Ishikawa (cell line): ENCODE measurements at regions not wholly inside any gene's neighbourhood (a gene's known extent, or its start where the extent isn't known, plus 50 kb on each side); places are given as distances from the start of the nearest gene placed in this dataset.
A peak's percentile ranks its signal among the peaks of the same experiment; 100 is the strongest.

Experiments used
- CEBPB ChIP-seq: IDR thresholded peaks from 2 replicates; pipeline ENCODE4 v1.6.1; 2012
- CREB1 ChIP-seq: IDR thresholded peaks from 2 replicates; pipeline ENCODE4 v1.6.1; 2012; ENCODE audit warnings: low read depth
- EGR1 ChIP-seq: IDR thresholded peaks from 2 replicates; pipeline ENCODE4 v1.6.1; 2012
- EP300 ChIP-seq: IDR thresholded peaks from 2 replicates; pipeline ENCODE4 v1.6.1; 2012; ENCODE audit warnings: borderline replicate concordance
- FOXM1 ChIP-seq: IDR thresholded peaks from 2 replicates; pipeline ENCODE4 v1.6.1; 2012; ENCODE audit warnings: low read depth, borderline replicate concordance
- MAX ChIP-seq: IDR thresholded peaks from 2 replicates; pipeline ENCODE4 v1.6.1; 2012
- NFIC ChIP-seq: IDR thresholded peaks from 2 replicates; pipeline ENCODE4 v1.6.1; 2012
- RAD21 ChIP-seq: IDR thresholded peaks from 2 replicates; pipeline ENCODE4 v1.6.1; 2012; ENCODE audit warnings: low read depth
- REST ChIP-seq: IDR thresholded peaks from 2 replicates; pipeline ENCODE4 v1.6.1; 2012; ENCODE audit warnings: low read depth, mild to moderate bottlenecking
- TAF1 ChIP-seq: IDR thresholded peaks from 2 replicates; pipeline ENCODE4 v1.6.1; 2012; ENCODE audit warnings: low read depth, mild to moderate bottlenecking
- TCF12 ChIP-seq: IDR thresholded peaks from 2 replicates; pipeline ENCODE4 v1.6.1; 2012; ENCODE audit warnings: low read depth
- TEAD4 ChIP-seq: IDR thresholded peaks from 2 replicates; pipeline ENCODE4 v1.6.1; 2012
- USF1 ChIP-seq: IDR thresholded peaks from 2 replicates; pipeline ENCODE4 v1.6.1; 2012
- YY1 ChIP-seq: IDR thresholded peaks from 2 replicates; pipeline ENCODE4 v1.6.1; 2012; ENCODE audit warnings: low read depth
- ZBTB7A ChIP-seq: IDR thresholded peaks from 2 replicates; pipeline ENCODE4 v1.6.1; 2012; ENCODE audit warnings: low read depth

- TF ChIP-seq EP300 = no peak
- TF ChIP-seq NFIC = no peak
These were observed 88.8 kb upstream of the CTNNA1 start for GRCh38 chr5:138664276-138664943.

- no peak for TF ChIP-seq CREB1
- TF ChIP-seq USF1 = no peak
- TF ChIP-seq RAD21 = no peak
- TF ChIP-seq REST = no peak
- no peak for TF ChIP-seq TCF12
- no peak for TF ChIP-seq MAX
- no peak for TF ChIP-seq NFIC
- no peak for TF ChIP-seq TEAD4
- no peak for TF ChIP-seq ZBTB7A
- TF ChIP-seq CEBPB = no peak
- no peak for TF ChIP-seq EP300
- no peak for TF ChIP-seq FOXM1
- no peak for TF ChIP-seq TAF1
- no peak for TF ChIP-seq EGR1
These were observed 88.4 kb upstream of the HSPA9 start for GRCh38 chr5:138663561-138663960.

- TF ChIP-seq MAX (no peak), YY1 (no peak), TEAD4 (no peak), ZBTB7A (no peak), TCF12 (no peak), TAF1 (no peak), NFIC (no peak), RAD21 (no peak), USF1 (no peak), FOXM1 (no peak), EP300 (no peak), CREB1 (no peak), REST (no peak), CEBPB (no peak), EGR1 (no peak)
These were observed 87.8 kb upstream of the HSPA9 start for GRCh38 chr5:138663009-138663408.

GRCh38 chr5:138662599-138662998 lies 87.4 kb upstream of the HSPA9 start:
- TF ChIP-seq TAF1 (no peak), TEAD4 (no peak), FOXM1 (no peak), REST (peak; percentile 91), CEBPB (no peak), USF1 (no peak), ZBTB7A (no peak), YY1 (0 out of 2 replicates have a peak, but pooled peaks have one; percentile 43), CREB1 (no peak), MAX (no peak), NFIC (no peak)
